ENCODE measurements at regions not wholly inside any gene's neighbourhood (a gene's known extent, or its start where the extent isn't known, plus 50 kb on each side); places are given as distances from the start of the nearest gene placed in this dataset.

DNA sequence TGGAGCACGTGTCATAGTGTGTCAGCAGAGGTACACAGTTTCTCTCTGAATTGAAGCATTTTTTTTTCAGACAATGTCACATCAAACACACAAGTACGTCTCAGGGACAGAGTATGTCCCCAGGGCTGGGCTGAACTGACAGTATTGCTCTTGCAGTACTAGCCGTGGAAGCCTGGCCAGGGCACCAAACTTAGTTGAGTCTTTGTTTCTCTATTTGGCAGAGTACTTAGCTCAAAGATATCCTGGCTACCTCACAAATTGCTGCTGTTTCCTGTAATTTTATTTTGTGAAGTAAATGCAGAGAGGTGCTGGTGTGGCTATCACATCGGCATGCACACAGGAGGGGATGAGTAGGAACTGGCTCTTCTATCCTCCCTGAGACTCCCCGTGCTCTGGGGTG is 691.6 kb upstream of the HS6ST1 start:
- TF ChIP-seq, protein P1, sequence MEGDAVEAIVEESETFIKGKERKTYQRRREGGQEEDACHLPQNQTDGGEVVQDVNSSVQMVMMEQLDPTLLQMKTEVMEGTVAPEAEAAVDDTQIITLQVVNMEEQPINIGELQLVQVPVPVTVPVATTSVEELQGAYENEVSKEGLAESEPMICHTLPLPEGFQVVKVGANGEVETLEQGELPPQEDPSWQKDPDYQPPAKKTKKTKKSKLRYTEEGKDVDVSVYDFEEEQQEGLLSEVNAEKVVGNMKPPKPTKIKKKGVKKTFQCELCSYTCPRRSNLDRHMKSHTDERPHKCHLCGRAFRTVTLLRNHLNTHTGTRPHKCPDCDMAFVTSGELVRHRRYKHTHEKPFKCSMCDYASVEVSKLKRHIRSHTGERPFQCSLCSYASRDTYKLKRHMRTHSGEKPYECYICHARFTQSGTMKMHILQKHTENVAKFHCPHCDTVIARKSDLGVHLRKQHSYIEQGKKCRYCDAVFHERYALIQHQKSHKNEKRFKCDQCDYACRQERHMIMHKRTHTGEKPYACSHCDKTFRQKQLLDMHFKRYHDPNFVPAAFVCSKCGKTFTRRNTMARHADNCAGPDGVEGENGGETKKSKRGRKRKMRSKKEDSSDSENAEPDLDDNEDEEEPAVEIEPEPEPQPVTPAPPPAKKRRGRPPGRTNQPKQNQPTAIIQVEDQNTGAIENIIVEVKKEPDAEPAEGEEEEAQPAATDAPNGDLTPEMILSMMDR (IDR thresholded peaks at IDR 0.05) = no peak
- TF ChIP-seq POLR2A (IDR thresholded peaks at IDR 0.05) = no peak

Measured in lower leg skin (tissue), 3 donors.